ENCODE measurements at regions not wholly inside any gene's neighbourhood (a gene's known extent, or its start where the extent isn't known, plus 50 kb on each side); places are given as distances from the start of the nearest gene placed in this dataset.

- Mint-ChIP-seq H3K4me3 (no peak overlapping the region), H3K4me1 (peaks cover 11 to 21% (median 18%) of the 10 kb centered on the region in 3 donors), H3K9me3 (peaks cover 0 to 5% (median 0%) of the 10 kb centered on the region in 7 donors), H3K27me3 (no peaks in the 10 kb centered on the region), H3K36me3 (no peaks in the 10 kb centered on the region), H3K27ac (peak overlapping the region in 2 of 6 donors; percentile 28 to 50)
- DNase-seq (no peak), ATAC-seq (ENCODE audit: low read depth in 2 of 2) (no peak)
Observed at GRCh38 chr5:158470764-158471534, 612.0 kb upstream of the CLINT1 start.

DNA sequence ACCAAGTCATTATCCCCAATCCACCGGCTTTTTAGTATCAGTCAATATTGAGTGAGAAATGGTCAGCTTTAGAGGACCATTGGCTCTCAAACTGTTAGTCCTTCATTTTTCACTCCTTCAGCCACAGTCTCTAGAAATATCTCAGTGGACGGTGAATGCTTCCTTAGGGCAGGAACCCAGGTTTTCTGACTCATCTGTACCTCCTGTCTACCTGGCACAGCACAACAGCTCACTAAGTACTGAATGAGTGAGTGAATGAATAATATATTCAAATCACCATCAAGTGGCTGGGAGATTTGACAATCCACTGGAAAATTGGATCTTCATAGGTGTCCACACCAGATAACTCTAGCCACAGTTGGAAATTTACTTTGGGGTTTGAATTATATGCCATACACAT, 609.5 kb upstream of the CLINT1 start:
- no peaks in the 10 kb centered on the region for H3K36me3 Mint-ChIP-seq

DNA sequence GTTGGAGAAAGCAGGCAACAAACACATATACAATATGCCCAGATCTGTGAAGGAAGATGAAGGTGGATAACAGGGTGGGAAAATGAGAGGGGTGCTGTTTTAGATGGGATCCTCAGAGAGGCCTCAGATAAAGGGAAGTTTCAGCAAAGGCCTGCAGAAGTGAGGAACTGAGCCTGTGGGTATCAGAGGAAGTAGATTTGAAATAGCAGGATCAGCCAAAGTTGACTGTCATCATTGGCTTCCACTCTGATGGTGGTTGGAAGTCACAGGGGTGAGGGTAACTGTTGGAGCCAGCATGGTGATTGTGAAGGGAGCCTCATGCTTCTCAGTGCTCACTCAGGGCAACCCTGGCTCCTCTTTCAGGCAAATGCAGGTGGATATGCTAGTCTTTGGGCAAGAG, 607.2 kb upstream of the CLINT1 start:
- Mint-ChIP-seq H3K36me3 (no peaks in the 10 kb centered on the region), H3K27ac (peak overlapping the region in 3 of 6 donors; percentile 6 to 90 (median 11)), H3K27me3 (no peaks in the 10 kb centered on the region), H3K9me3 (peaks cover 0 to 5% (median 0%) of the 10 kb centered on the region in 7 donors), H3K4me3 (no peak overlapping the region), H3K4me1 (peaks cover 22 to 36% (median 34%) of the 10 kb centered on the region in 3 donors)
- DNase-seq (no peak), ATAC-seq (ENCODE audit: low read depth in 2 of 2) (peak in 1 of 2 donors; percentile 44)

More for the DNA sequence above, 609.5 kb upstream of the CLINT1 start:
- no peaks in the 10 kb centered on the region for H3K27me3 Mint-ChIP-seq
- DNase-seq (no peak), ATAC-seq (ENCODE audit: low read depth in 2 of 2) (no peak)
- peak overlapping the region in 1 of 6 donors; percentile 17 for H3K27ac Mint-ChIP-seq
- peaks cover 0 to 5% (median 0%) of the 10 kb centered on the region in 7 donors for H3K9me3 Mint-ChIP-seq
- H3K4me3 Mint-ChIP-seq: no peak overlapping the region
- peaks cover 22 to 36% (median 34%) of the 10 kb centered on the region in 3 donors for H3K4me1 Mint-ChIP-seq

GRCh38 chr5:158465086-158465972, 606.4 kb upstream of the CLINT1 start:
- no peak for DNase-seq
- peak overlapping the region in 4 of 6 donors; percentile 9 to 77 (median 44) for H3K27ac Mint-ChIP-seq

DNA sequence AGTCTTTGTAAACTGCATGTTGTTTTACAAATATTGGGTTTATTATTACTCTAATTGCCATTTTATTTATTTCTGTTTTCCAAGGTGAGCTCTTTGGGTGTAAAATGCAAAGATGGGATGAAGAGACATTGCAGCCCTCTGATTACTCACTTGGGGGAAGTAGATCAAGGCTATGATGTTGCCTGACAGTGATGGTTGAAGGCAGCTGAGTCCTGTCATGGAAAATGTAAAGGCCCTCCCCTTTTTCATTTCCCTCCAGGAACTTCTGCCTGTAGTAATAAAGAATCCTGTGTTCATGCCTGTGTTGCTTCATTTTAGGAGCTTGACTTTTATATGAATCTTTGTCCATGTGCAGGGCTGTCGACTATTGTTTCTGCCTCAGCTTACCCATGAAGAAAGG, 605.4 kb upstream of the CLINT1 start:
- H3K4me3 Mint-ChIP-seq: no peak overlapping the region
- no peaks in the 10 kb centered on the region for H3K27me3 Mint-ChIP-seq
- ATAC-seq (ENCODE audit: low read depth in 2 of 2) (no peak), DNase-seq (no peak)
- peaks cover 0 to 2% of the 10 kb centered on the region in 2 donors for H3K36me3 Mint-ChIP-seq
- H3K9me3 Mint-ChIP-seq: peaks cover 0 to 3% (median 0%) of the 10 kb centered on the region in 7 donors
- H3K4me1 Mint-ChIP-seq: peaks cover 22 to 31% (median 24%) of the 10 kb centered on the region in 3 donors
- peak overlapping the region in 1 of 6 donors; percentile 10 for H3K27ac Mint-ChIP-seq

More at GRCh38 chr5:158465086-158465972, 606.4 kb upstream of the CLINT1 start:
- peak overlapping the region in 2 of 8 donors; percentile 7 to 23 for H3K4me3 Mint-ChIP-seq
- peaks cover 0 to 5% (median 0%) of the 10 kb centered on the region in 7 donors for H3K9me3 Mint-ChIP-seq
- H3K36me3 Mint-ChIP-seq: no peaks in the 10 kb centered on the region
- H3K27me3 Mint-ChIP-seq: no peaks in the 10 kb centered on the region
- H3K4me1 Mint-ChIP-seq: peaks cover 22 to 31% (median 26%) of the 10 kb centered on the region in 3 donors
- no peak for ATAC-seq (ENCODE audit: low read depth in 2 of 2)

GRCh38 chr5:158463938-158464337, 605.0 kb upstream of the CLINT1 start:
- no peak for ATAC-seq (ENCODE audit: low read depth in 2 of 2)
- no peaks in the 10 kb centered on the region for H3K27me3 Mint-ChIP-seq
- no peak overlapping the region for H3K4me3 Mint-ChIP-seq
- H3K9me3 Mint-ChIP-seq: peaks cover 0 to 4% (median 0%) of the 10 kb centered on the region in 7 donors
- H3K27ac Mint-ChIP-seq: no peak overlapping the region
- H3K4me1 Mint-ChIP-seq: peaks cover 22 to 31% (median 24%) of the 10 kb centered on the region in 3 donors
- DNase-seq: no peak
- peaks cover 0 to 4% of the 10 kb centered on the region in 2 donors for H3K36me3 Mint-ChIP-seq

GRCh38 chr5:158463188-158463587, 604.2 kb upstream of the CLINT1 start:
- Mint-ChIP-seq H3K9me3 (peaks cover 0 to 4% (median 0%) of the 10 kb centered on the region in 7 donors), H3K4me3 (no peak overlapping the region), H3K27me3 (no peaks in the 10 kb centered on the region), H3K27ac (no peak overlapping the region), H3K36me3 (peaks cover 0 to 4% of the 10 kb centered on the region in 2 donors), H3K4me1 (peaks cover 19 to 28% (median 21%) of the 10 kb centered on the region in 3 donors)
- ATAC-seq (ENCODE audit: low read depth in 2 of 2) (no peak), DNase-seq (no peak)

- DNase-seq (no peak), ATAC-seq (ENCODE audit: low read depth in 2 of 2) (no peak)
- peaks cover 0 to 4% of the 10 kb centered on the region in 2 donors for H3K36me3 Mint-ChIP-seq
- H3K27ac Mint-ChIP-seq: no peak overlapping the region
- peaks cover 18 to 26% (median 21%) of the 10 kb centered on the region in 3 donors for H3K4me1 Mint-ChIP-seq
- H3K4me3 Mint-ChIP-seq: peak overlapping the region in 1 of 8 donors; percentile 38
- H3K9me3 Mint-ChIP-seq: peaks cover 0 to 4% (median 0%) of the 10 kb centered on the region in 7 donors
- no peaks in the 10 kb centered on the region for H3K27me3 Mint-ChIP-seq
Observed at GRCh38 chr5:158462349-158463114, 603.6 kb upstream of the CLINT1 start.

- DNase-seq (no peak), ATAC-seq (ENCODE audit: low read depth in 2 of 2) (no peak)
- Mint-ChIP-seq H3K27ac (no peak overlapping the region), H3K4me1 (peaks cover 15 to 22% (median 17%) of the 10 kb centered on the region in 3 donors), H3K27me3 (no peaks in the 10 kb centered on the region), H3K4me3 (no peak overlapping the region), H3K36me3 (peaks cover 0 to 4% of the 10 kb centered on the region in 2 donors), H3K9me3 (peaks cover 0 to 4% (median 0%) of the 10 kb centered on the region in 7 donors)
Observed at GRCh38 chr5:158461240-158461854, 602.4 kb upstream of the CLINT1 start.

DNA sequence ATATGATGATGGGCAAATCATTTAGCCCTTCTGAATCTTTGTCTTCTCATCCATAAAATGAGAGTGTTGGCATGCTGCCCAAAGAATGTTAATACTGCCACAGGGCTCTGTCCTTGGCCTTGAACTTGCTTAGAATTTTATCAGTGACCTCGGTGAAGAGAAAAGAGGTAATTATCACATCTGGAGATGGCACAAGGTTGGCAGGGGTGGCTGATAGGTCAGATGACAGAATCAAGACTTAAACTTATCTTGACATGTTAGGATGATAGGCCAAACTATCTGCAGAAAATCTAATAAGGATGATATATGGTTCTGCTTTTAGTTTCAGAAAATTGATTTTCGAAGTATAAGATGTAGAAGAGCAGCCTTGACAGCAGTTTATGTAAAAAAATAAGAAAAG, 599.1 kb upstream of the CLINT1 start:
- H3K27ac Mint-ChIP-seq: no peak overlapping the region
- H3K4me1 Mint-ChIP-seq: no peaks in the 10 kb centered on the region
- peaks cover 0 to 4% (median 0%) of the 10 kb centered on the region in 7 donors for H3K9me3 Mint-ChIP-seq
- no peak for ATAC-seq (ENCODE audit: low read depth in 2 of 2)
- no peak overlapping the region for H3K4me3 Mint-ChIP-seq
- H3K27me3 Mint-ChIP-seq: no peaks in the 10 kb centered on the region
- DNase-seq: no peak
- peaks cover 0 to 4% of the 10 kb centered on the region in 2 donors for H3K36me3 Mint-ChIP-seq

DNA sequence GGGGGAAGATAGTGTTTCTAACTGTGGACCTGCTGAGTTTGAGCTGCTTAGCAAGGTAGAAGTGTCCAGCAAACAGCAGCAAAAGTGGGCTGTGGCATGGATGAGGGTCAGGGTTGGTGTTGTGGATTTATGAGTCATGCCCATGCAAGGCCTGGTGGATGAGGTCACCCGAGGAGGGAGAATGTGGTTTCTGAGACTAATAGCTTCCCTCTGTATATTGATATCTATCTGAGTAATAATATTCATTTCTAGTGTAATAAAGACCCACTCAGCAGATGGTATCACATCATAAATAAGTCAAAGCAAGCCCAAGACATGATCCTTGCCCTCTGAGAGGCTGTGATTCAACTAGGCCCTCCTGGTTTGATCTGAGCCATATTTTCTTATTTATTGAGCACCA, 597.8 kb upstream of the CLINT1 start:
- H3K9me3 Mint-ChIP-seq: peaks cover 0 to 4% (median 0%) of the 10 kb centered on the region in 7 donors
- H3K4me3 Mint-ChIP-seq: no peak overlapping the region
- no peaks in the 10 kb centered on the region for H3K4me1 Mint-ChIP-seq
- H3K27me3 Mint-ChIP-seq: no peaks in the 10 kb centered on the region
- peaks cover 0 to 4% of the 10 kb centered on the region in 2 donors for H3K36me3 Mint-ChIP-seq
- H3K27ac Mint-ChIP-seq: peak overlapping the region in 1 of 6 donors; percentile 27
- no peak for ATAC-seq (ENCODE audit: low read depth in 2 of 2)
- DNase-seq: no peak

DNA sequence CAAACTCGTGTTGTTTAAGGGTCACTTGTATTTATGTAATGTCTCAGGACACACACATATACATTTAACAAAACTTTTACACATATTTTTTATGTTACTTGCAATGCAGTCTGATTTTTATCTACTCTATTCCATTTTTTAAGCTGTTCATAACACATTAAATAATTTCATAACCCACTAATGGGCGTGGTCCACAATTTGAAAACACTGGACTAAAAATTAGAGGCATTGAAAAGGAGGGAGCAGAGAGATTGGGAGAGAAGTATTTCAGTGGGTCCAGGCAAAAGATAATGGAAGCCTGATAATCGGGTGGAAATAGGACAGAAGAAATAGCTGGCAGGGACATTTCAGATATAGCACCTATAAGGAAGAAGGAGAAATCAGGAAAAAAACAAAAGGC, 597.3 kb upstream of the CLINT1 start:
- no peak for DNase-seq
- H3K9me3 Mint-ChIP-seq: peaks cover 0 to 4% (median 0%) of the 10 kb centered on the region in 7 donors
- H3K27ac Mint-ChIP-seq: peak overlapping the region in 1 of 6 donors; percentile 27
- no peak overlapping the region for H3K4me3 Mint-ChIP-seq
- H3K36me3 Mint-ChIP-seq: peaks cover 0 to 4% of the 10 kb centered on the region in 2 donors
- no peak for ATAC-seq (ENCODE audit: low read depth in 2 of 2)
- H3K4me1 Mint-ChIP-seq: no peaks in the 10 kb centered on the region
- H3K27me3 Mint-ChIP-seq: no peaks in the 10 kb centered on the region
